ENCODE measurements at regions not wholly inside any gene's neighbourhood (a gene's known extent, or its start where the extent isn't known, plus 50 kb on each side); places are given as distances from the start of the nearest gene placed in this dataset.

DNA sequence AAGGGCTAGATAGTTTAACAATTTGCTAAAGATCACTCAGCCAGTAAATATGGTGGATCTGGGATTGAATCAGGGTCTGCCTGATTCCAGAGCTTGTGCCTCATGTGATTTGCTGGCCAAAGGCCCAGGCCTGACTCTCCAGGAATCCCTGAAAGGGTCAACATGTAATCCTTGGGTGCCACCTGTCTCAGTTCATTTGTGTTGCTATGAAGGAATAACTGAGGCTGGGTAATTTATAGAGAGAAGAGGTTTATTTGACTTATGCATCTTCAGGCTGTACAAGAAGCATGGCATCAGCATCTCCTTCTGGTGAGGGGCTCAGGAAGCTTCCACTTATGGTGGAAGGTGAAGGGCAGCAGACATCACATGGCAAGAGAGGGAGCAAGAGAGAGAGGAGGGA, 144.9 kb downstream of the FCRL5 start:
- H3K27ac Mint-ChIP-seq (ENCODE audit: unreplicated experiment) = no peak overlapping the region
- TF ChIP-seq, protein P1, sequence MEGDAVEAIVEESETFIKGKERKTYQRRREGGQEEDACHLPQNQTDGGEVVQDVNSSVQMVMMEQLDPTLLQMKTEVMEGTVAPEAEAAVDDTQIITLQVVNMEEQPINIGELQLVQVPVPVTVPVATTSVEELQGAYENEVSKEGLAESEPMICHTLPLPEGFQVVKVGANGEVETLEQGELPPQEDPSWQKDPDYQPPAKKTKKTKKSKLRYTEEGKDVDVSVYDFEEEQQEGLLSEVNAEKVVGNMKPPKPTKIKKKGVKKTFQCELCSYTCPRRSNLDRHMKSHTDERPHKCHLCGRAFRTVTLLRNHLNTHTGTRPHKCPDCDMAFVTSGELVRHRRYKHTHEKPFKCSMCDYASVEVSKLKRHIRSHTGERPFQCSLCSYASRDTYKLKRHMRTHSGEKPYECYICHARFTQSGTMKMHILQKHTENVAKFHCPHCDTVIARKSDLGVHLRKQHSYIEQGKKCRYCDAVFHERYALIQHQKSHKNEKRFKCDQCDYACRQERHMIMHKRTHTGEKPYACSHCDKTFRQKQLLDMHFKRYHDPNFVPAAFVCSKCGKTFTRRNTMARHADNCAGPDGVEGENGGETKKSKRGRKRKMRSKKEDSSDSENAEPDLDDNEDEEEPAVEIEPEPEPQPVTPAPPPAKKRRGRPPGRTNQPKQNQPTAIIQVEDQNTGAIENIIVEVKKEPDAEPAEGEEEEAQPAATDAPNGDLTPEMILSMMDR (IDR thresholded peaks at IDR 0.05; ENCODE audit: insufficient read depth in 1 of 2, low read depth in 1 of 2, low read length in 1 of 2, severe bottlenecking in 1 of 2, unreplicated experiment in 1 of 2) = no peak
- BruUV-seq (replicated peaks) = no TSS peak

DNA sequence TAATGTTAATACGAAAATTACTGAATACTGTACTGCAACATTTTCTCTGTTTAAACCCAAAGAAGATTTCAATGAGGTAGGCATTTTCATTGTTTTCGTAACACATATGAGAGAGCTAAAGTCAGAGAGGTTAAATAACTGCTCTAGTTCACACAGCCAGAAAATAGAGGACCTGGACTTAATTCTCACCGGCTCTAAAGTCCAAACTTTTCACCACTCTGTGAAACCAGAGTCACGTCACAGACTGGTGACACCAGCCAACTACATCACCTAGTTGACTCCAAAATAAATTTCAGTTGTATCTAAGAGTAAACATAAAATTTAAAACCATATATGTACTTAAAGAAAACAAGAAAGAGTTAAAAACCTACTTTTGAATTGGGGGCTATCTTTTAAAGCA, 146.7 kb downstream of the FCRL5 start:
- H3K27ac Mint-ChIP-seq (ENCODE audit: unreplicated experiment) = no peak overlapping the region

More for the DNA sequence above, 144.9 kb downstream of the FCRL5 start:
- intact Hi-C loops (cut with micrococcal nuclease; ENCODE audit: unreplicated experiment) = no loop called here
- Histone ChIP-seq H3K9me3 (no peaks in the 10 kb centered on the region), H3K36me3 (ENCODE audit: control insufficient read depth, insufficient read depth, low read length) (no peaks in the 10 kb centered on the region; the same call in 1 of the 2 replicates), H3K27me3 (replicated peaks; ENCODE audit: control insufficient read depth, insufficient read depth, low read length) (no peaks in the 10 kb centered on the region), H3K4me3 (ENCODE audit: low read depth, low read length) (no peak overlapping the region), H3K4me1 (peaks cover 3% of the 10 kb centered on the region; the same call in 1 of the 2 replicates)
- DNase-seq = no peak
- H3K27me3 Mint-ChIP-seq (ENCODE audit: insufficient read depth, unreplicated experiment) = no peaks in the 10 kb centered on the region
- CTCF ChIA-PET = no interaction called here
- POLR2A ChIA-PET = no interaction called here
- H3K4me1 Mint-ChIP-seq (ENCODE audit: low read depth, unreplicated experiment) = no peaks in the 10 kb centered on the region
- no peak overlapping the region for H3K4me3 Mint-ChIP-seq (ENCODE audit: unreplicated experiment)
- H3K9me3 Mint-ChIP-seq (ENCODE audit: unreplicated experiment) = no peaks in the 10 kb centered on the region
- H3K36me3 Mint-ChIP-seq (ENCODE audit: insufficient read depth, unreplicated experiment) = no peaks in the 10 kb centered on the region

DNA sequence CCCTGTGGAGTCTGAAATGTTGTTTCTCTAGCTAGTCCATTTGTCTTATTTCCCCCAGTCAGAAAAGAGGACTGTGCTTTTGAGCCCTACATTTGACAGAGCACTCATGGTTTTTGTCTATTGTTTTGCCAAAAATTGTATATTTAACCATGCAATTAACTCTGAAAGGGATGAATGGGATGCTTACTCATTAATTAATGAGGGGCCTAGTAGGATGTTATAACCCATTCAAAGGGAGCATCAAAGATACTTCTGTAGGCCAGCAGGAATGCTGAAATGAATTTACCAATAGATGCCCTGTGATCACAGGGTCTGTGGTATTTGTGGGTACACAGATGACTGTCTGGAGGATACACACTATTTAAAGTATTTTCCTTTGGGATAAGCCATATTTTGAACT, 147.7 kb downstream of the FCRL5 start:
- Mint-ChIP-seq H3K4me3 (ENCODE audit: unreplicated experiment) (no peak overlapping the region), H3K27ac (ENCODE audit: unreplicated experiment) (no peak overlapping the region), H3K27me3 (ENCODE audit: insufficient read depth, unreplicated experiment) (no peaks in the 10 kb centered on the region), H3K4me1 (ENCODE audit: low read depth, unreplicated experiment) (no peaks in the 10 kb centered on the region), H3K9me3 (ENCODE audit: unreplicated experiment) (no peaks in the 10 kb centered on the region), H3K36me3 (ENCODE audit: insufficient read depth, unreplicated experiment) (no peaks in the 10 kb centered on the region)
- H3K4me1 ChIP-seq = peaks cover 7% of the 10 kb centered on the region; the same call in 1 of the 2 replicates
- no peak overlapping the region for H3K4me3 ChIP-seq (ENCODE audit: low read depth, low read length)
- DNase-seq = no peak
- H3K9me3 ChIP-seq = no peaks in the 10 kb centered on the region
- BruUV-seq (replicated peaks) = no TSS peak
- no peaks in the 10 kb centered on the region; the same call in 1 of the 2 replicates for H3K36me3 ChIP-seq (ENCODE audit: control insufficient read depth, insufficient read depth, low read length)
- ChIA-PET POLR2A (no interaction called here), CTCF (no interaction called here)
- TF ChIP-seq, protein P1 (IDR thresholded peaks at IDR 0.05; ENCODE audit: insufficient read depth in 1 of 2, low read depth in 1 of 2, low read length in 1 of 2, severe bottlenecking in 1 of 2, unreplicated experiment in 1 of 2) = no peak
- no peaks in the 10 kb centered on the region for H3K27me3 ChIP-seq (replicated peaks; ENCODE audit: control insufficient read depth, insufficient read depth, low read length)
- intact Hi-C loops (cut with micrococcal nuclease; ENCODE audit: unreplicated experiment) = no loop called here

More for the DNA sequence above, 146.7 kb downstream of the FCRL5 start:
- H3K4me3 Mint-ChIP-seq (ENCODE audit: unreplicated experiment) = no peak overlapping the region
- no peak for DNase-seq
- H3K27me3 Mint-ChIP-seq (ENCODE audit: insufficient read depth, unreplicated experiment) = no peaks in the 10 kb centered on the region
- no peaks in the 10 kb centered on the region for H3K27me3 ChIP-seq (replicated peaks; ENCODE audit: control insufficient read depth, insufficient read depth, low read length)
- intact Hi-C loops (cut with micrococcal nuclease; ENCODE audit: unreplicated experiment) = no loop called here
- H3K4me3 ChIP-seq (ENCODE audit: low read depth, low read length) = no peak overlapping the region
- H3K36me3 Mint-ChIP-seq (ENCODE audit: insufficient read depth, unreplicated experiment) = no peaks in the 10 kb centered on the region
- no peaks in the 10 kb centered on the region for H3K9me3 ChIP-seq
- no TSS peak for BruUV-seq (replicated peaks)
- H3K9me3 Mint-ChIP-seq (ENCODE audit: unreplicated experiment) = no peaks in the 10 kb centered on the region
- peaks cover 6% of the 10 kb centered on the region; the same call in 1 of the 2 replicates for H3K4me1 ChIP-seq
- H3K4me1 Mint-ChIP-seq (ENCODE audit: low read depth, unreplicated experiment) = no peaks in the 10 kb centered on the region
- CTCF ChIA-PET = no interaction called here
- no peaks in the 10 kb centered on the region; the same call in 1 of the 2 replicates for H3K36me3 ChIP-seq (ENCODE audit: control insufficient read depth, insufficient read depth, low read length)
- TF ChIP-seq, protein P1 (IDR thresholded peaks at IDR 0.05; ENCODE audit: insufficient read depth in 1 of 2, low read depth in 1 of 2, low read length in 1 of 2, severe bottlenecking in 1 of 2, unreplicated experiment in 1 of 2) = no peak
- POLR2A ChIA-PET = no interaction called here

Measured in Caco-2 (cell line).